HEK293 (cell line): ENCODE measurements at regions not wholly inside any gene's neighbourhood (a gene's known extent, or its start where the extent isn't known, plus 50 kb on each side); places are given as distances from the start of the nearest gene placed in this dataset.

Experiments
- HOXA7 ChIP-seq: sonication (generic); formaldehyde crosslinking; IDR thresholded peaks from 2 replicates; pipeline ENCODE4 v1.8.1; 2022; ENCODE audit warnings: missing genetic modification reagents, borderline replicate concordance
- MYNN ChIP-seq: fragments of 450-650 bp; formaldehyde crosslinking; IDR thresholded peaks from 2 replicates; pipeline ENCODE4 v1.5.1; 2016; ENCODE audit warnings: missing biosample characterization, missing genetic modification characterization, borderline replicate concordance
- ZBTB21 ChIP-seq: fragments of 450-650 bp; formaldehyde crosslinking; IDR thresholded peaks from 2 replicates; pipeline ENCODE4 v1.5.1; 2017; ENCODE audit warnings: missing biosample characterization, missing genetic modification characterization
- ZEB2 ChIP-seq: fragments of 450-650 bp; formaldehyde crosslinking; IDR thresholded peaks from 2 replicates; pipeline ENCODE4 v1.5.1; 2016; ENCODE audit warnings: missing biosample characterization, missing genetic modification characterization
- ZFP41 ChIP-seq: fragments of 450-650 bp; formaldehyde crosslinking; IDR thresholded peaks from 2 replicates; pipeline ENCODE4 v1.5.1; 2016; ENCODE audit warnings: missing biosample characterization, missing genetic modification characterization, borderline replicate concordance
- ZNF23 ChIP-seq: fragments of 450-650 bp; formaldehyde crosslinking; IDR thresholded peaks from 2 replicates; pipeline ENCODE4 v1.5.1; 2016; ENCODE audit warnings: missing biosample characterization, missing genetic modification characterization, borderline replicate concordance
- TF ChIP-seq, protein P1 (sequence below): fragments of 450-650 bp; formaldehyde crosslinking; IDR thresholded peaks from 2 replicates; pipeline ENCODE4 v1.5.1; 2016; ENCODE audit warnings: missing biosample characterization, missing genetic modification characterization
- TF ChIP-seq, protein P2 (sequence below): fragments of 450-650 bp; IDR thresholded peaks from 2 replicates; pipeline ENCODE4 v1.5.1; 2018; ENCODE audit warnings: missing biosample characterization, mild to moderate bottlenecking, missing genetic modification characterization
- TF ChIP-seq, protein P3 (sequence below): fragments of 450-650 bp; formaldehyde crosslinking; IDR thresholded peaks from 2 replicates; pipeline ENCODE4 v1.5.1; 2016; ENCODE audit warnings: missing biosample characterization, missing genetic modification characterization
- TF ChIP-seq, protein P4 (sequence below): IDR thresholded peaks from 2 replicates; pipeline ENCODE4 v1.6.1; 2011; ENCODE audit warnings: mild to moderate bottlenecking, low read depth, low read length, borderline replicate concordance
- TF ChIP-seq, protein P5 (sequence below): fragments of 450-650 bp; formaldehyde crosslinking; IDR thresholded peaks from 2 replicates; pipeline ENCODE4 v1.5.1; 2016; ENCODE audit warnings: missing biosample characterization, missing genetic modification characterization
- TF ChIP-seq, protein P6 (sequence below): fragments of 450-650 bp; formaldehyde crosslinking; optimal IDR thresholded peaks from 2 replicates; pipeline ENCODE3; 2016; ENCODE audit warnings: missing biosample characterization, mild to moderate bottlenecking, missing genetic modification characterization
- TF ChIP-seq, protein P7 (sequence below): fragments of 450-650 bp; formaldehyde crosslinking; IDR thresholded peaks from 2 replicates; pipeline ENCODE4 v1.5.1; 2017; ENCODE audit warnings: missing biosample characterization, missing genetic modification characterization

DNA sequence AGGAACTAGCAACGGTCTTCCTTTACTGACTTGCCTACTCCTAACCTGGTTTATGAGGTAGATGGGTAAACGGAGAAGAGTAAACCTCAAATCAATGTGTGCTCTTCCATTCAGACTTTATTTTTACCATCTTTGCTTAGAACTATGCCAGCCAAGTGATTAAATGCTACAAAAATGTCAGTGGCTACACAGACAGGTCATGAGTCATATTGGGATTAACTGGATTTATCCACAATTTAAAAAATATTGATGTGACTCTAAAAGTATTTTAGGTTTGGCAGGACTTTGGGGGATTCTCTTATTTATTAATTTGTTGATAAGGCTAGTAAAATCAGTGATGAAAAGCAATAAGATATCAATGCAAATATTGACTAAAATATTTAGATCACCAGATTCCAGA, 275.0 kb downstream of the PLK2 start:
- TF ChIP-seq, protein P1, sequence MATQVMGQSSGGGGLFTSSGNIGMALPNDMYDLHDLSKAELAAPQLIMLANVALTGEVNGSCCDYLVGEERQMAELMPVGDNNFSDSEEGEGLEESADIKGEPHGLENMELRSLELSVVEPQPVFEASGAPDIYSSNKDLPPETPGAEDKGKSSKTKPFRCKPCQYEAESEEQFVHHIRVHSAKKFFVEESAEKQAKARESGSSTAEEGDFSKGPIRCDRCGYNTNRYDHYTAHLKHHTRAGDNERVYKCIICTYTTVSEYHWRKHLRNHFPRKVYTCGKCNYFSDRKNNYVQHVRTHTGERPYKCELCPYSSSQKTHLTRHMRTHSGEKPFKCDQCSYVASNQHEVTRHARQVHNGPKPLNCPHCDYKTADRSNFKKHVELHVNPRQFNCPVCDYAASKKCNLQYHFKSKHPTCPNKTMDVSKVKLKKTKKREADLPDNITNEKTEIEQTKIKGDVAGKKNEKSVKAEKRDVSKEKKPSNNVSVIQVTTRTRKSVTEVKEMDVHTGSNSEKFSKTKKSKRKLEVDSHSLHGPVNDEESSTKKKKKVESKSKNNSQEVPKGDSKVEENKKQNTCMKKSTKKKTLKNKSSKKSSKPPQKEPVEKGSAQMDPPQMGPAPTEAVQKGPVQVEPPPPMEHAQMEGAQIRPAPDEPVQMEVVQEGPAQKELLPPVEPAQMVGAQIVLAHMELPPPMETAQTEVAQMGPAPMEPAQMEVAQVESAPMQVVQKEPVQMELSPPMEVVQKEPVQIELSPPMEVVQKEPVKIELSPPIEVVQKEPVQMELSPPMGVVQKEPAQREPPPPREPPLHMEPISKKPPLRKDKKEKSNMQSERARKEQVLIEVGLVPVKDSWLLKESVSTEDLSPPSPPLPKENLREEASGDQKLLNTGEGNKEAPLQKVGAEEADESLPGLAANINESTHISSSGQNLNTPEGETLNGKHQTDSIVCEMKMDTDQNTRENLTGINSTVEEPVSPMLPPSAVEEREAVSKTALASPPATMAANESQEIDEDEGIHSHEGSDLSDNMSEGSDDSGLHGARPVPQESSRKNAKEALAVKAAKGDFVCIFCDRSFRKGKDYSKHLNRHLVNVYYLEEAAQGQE (tag by site-specific recombination): no peak
- no peak for TF ChIP-seq MYNN (tag by site-specific recombination)
- TF ChIP-seq, protein P2, sequence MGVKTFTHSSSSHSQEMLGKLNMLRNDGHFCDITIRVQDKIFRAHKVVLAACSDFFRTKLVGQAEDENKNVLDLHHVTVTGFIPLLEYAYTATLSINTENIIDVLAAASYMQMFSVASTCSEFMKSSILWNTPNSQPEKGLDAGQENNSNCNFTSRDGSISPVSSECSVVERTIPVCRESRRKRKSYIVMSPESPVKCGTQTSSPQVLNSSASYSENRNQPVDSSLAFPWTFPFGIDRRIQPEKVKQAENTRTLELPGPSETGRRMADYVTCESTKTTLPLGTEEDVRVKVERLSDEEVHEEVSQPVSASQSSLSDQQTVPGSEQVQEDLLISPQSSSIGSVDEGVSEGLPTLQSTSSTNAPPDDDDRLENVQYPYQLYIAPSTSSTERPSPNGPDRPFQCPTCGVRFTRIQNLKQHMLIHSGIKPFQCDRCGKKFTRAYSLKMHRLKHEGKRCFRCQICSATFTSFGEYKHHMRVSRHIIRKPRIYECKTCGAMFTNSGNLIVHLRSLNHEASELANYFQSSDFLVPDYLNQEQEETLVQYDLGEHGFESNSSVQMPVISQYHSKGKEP (tag by site-specific recombination): no peak
- no peak for TF ChIP-seq ZEB2 (tag by site-specific recombination)
- TF ChIP-seq, protein P3, sequence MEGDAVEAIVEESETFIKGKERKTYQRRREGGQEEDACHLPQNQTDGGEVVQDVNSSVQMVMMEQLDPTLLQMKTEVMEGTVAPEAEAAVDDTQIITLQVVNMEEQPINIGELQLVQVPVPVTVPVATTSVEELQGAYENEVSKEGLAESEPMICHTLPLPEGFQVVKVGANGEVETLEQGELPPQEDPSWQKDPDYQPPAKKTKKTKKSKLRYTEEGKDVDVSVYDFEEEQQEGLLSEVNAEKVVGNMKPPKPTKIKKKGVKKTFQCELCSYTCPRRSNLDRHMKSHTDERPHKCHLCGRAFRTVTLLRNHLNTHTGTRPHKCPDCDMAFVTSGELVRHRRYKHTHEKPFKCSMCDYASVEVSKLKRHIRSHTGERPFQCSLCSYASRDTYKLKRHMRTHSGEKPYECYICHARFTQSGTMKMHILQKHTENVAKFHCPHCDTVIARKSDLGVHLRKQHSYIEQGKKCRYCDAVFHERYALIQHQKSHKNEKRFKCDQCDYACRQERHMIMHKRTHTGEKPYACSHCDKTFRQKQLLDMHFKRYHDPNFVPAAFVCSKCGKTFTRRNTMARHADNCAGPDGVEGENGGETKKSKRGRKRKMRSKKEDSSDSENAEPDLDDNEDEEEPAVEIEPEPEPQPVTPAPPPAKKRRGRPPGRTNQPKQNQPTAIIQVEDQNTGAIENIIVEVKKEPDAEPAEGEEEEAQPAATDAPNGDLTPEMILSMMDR: no peak
- TF ChIP-seq ZNF23 (tag by site-specific recombination): no peak
- no peak for TF ChIP-seq ZBTB21
- TF ChIP-seq, protein P4, sequence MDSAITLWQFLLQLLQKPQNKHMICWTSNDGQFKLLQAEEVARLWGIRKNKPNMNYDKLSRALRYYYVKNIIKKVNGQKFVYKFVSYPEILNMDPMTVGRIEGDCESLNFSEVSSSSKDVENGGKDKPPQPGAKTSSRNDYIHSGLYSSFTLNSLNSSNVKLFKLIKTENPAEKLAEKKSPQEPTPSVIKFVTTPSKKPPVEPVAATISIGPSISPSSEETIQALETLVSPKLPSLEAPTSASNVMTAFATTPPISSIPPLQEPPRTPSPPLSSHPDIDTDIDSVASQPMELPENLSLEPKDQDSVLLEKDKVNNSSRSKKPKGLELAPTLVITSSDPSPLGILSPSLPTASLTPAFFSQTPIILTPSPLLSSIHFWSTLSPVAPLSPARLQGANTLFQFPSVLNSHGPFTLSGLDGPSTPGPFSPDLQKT: no peak
- TF ChIP-seq, protein P5, sequence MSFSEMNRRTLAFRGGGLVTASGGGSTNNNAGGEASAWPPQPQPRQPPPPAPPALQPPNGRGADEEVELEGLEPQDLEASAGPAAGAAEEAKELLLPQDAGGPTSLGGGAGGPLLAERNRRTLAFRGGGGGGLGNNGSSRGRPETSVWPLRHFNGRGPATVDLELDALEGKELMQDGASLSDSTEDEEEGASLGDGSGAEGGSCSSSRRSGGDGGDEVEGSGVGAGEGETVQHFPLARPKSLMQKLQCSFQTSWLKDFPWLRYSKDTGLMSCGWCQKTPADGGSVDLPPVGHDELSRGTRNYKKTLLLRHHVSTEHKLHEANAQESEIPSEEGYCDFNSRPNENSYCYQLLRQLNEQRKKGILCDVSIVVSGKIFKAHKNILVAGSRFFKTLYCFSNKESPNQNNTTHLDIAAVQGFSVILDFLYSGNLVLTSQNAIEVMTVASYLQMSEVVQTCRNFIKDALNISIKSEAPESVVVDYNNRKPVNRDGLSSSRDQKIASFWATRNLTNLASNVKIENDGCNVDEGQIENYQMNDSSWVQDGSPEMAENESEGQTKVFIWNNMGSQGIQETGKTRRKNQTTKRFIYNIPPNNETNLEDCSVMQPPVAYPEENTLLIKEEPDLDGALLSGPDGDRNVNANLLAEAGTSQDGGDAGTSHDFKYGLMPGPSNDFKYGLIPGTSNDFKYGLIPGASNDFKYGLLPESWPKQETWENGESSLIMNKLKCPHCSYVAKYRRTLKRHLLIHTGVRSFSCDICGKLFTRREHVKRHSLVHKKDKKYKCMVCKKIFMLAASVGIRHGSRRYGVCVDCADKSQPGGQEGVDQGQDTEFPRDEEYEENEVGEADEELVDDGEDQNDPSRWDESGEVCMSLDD (tag by site-specific recombination): no peak
- TF ChIP-seq, protein P6, sequence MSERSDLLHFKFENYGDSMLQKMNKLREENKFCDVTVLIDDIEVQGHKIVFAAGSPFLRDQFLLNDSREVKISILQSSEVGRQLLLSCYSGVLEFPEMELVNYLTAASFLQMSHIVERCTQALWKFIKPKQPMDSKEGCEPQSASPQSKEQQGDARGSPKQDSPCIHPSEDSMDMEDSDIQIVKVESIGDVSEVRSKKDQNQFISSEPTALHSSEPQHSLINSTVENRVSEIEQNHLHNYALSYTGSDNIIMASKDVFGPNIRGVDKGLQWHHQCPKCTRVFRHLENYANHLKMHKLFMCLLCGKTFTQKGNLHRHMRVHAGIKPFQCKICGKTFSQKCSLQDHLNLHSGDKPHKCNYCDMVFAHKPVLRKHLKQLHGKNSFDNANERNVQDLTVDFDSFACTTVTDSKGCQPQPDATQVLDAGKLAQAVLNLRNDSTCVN (tag by site-specific recombination): no peak
- TF ChIP-seq ZFP41 (tag by site-specific recombination): no peak
- TF ChIP-seq HOXA7 (CRISPR knock-in tag): no peak
- TF ChIP-seq, protein P7, sequence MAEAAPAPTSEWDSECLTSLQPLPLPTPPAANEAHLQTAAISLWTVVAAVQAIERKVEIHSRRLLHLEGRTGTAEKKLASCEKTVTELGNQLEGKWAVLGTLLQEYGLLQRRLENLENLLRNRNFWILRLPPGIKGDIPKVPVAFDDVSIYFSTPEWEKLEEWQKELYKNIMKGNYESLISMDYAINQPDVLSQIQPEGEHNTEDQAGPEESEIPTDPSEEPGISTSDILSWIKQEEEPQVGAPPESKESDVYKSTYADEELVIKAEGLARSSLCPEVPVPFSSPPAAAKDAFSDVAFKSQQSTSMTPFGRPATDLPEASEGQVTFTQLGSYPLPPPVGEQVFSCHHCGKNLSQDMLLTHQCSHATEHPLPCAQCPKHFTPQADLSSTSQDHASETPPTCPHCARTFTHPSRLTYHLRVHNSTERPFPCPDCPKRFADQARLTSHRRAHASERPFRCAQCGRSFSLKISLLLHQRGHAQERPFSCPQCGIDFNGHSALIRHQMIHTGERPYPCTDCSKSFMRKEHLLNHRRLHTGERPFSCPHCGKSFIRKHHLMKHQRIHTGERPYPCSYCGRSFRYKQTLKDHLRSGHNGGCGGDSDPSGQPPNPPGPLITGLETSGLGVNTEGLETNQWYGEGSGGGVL: no peak
